ENCODE measurements at regions not wholly inside any gene's neighbourhood (a gene's known extent, or its start where the extent isn't known, plus 50 kb on each side); places are given as distances from the start of the nearest gene placed in this dataset.
"Not testable (repeated sequence)": the region's sequence is repeated elsewhere in the genome, so short reads cannot be mapped to it uniquely, and the experiment has no call there.

DNA sequence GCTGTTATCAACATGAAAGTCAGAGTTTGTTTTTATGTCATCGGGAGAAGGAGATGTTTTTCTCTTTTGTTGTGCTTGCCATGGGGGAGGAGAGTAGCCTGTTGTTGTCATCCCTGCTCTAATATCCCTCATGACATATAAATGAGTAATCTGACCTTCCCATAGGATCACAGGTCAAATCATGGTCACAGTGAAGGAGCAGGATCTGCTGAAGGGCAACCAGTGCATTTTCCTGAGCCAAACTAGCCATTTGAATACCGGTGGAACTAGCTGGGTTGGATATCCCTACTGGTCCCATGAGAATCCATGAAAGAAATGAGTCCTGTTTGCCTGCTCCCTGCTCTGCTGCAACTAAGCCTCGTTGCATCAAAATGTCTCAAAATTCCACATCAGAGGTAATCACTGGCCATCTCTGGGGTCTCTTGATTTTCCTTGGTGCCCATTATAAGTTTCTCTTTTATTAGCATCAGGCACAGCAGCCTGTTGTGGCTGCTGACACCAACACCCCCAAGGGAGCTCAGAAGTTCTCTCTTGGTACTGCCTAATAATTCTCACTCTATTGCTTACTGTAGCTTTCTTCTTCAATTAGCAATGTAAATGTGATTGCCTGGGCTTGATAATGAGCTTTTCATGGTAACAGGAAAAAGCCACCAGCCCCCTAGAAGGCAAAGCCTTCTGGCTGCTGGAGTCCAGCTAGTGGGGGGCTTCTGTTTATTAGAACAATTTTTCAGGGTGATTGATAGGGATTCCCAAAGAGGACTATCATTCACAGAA is 211.4 kb upstream of the ERCC4 start:
- DNase-seq (ENCODE audit: low read depth, low spot score): no peak

DNA sequence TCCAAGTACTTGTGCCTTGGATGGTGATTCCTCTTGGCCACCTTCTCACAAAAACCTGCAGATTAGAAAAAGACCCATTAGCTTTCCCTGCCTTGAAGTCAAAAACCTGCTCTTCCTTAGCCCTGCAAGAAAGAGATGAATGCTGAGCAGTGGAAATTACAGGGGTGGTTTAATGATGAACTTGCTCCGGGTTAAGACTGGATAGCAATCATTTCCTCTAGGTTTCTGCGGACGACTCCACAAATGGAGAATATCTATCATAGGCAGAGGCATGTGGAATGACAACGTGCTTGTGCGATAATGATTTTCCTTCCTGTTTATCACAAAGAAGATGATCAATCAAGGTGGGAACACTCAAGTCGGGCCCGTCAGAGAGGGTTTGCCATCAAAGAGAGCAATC is 201.2 kb upstream of the ERCC4 start:
- no peak for DNase-seq (ENCODE audit: low read depth, low spot score)

DNA sequence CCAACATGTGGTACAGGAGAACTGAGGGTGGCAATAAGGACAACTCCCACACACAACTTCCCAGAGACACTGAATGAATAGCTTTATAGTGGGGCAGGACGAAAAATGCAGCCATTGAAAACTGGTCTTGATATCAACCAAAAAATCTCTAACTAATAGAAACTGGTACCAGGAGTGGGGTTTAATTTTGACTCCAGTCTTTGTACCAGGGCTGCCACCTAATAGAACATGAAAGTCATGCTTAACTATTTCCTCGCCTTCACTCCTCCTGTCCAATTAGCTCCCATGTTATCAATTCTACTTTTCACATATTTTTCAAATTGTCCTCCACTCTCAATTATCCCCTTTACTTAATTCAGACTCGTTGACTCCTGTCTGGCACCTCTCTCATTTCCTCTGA is 192.0 kb upstream of the ERCC4 start:
- DNase-seq (ENCODE audit: low read depth, low spot score): no peak

DNA sequence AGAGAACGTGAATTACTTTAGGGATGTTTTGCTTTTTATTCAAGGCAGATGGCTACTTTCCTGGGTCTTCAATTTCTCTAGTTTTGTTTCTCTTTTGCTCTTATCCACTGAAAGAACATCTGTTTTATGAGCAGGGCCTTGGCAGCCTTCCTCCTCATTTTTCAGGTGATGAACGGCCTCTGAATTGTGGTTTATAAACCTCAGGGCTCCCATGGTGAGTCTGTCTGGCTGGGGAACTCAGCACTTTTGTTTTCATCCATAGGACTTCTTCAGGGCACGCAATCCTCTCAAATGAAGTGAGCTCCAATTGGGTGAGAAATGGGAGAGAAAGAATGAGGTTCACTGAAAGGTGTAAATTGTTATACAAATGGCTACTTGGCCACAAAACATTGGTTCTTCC is 186.4 kb upstream of the ERCC4 start:
- DNase-seq (ENCODE audit: low read depth, low spot score): peak; percentile 4

DNA sequence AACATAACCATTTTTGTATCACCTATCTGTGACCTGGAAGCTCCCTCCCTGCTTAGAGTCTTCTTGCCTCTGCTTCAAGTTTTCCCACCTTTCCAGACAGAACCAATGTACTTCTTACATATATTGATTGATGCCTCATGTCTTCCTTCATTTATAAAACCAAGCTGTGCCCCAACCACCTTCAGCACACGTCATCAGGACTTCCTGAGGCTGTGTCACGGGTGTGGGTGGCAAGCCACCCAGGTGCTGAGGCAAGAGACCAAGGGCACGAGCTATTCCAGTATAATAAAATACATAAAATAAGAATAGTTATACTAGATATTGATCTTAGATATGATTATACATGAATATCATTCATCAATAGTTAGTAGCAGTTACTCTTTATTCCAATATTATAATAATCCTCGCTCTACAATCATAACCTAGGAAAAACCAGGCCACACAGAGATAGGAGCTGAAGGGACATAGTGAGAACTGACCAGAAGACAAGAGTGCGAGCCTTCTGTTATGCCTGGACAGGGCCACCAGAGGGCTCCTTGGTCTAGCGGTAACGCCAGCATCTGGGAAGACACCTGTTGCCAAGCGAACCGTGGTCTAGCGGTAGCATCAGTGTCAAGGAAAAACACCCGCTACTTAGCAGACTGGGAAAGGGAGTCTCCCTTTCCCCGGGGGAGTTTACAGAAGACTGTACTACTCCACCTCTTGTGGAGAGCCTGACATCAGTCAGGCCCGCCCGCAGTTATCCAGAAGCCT is 180.2 kb upstream of the ERCC4 start:
- not testable (repeated sequence) for DNase-seq (ENCODE audit: low read depth, low spot score)

DNA sequence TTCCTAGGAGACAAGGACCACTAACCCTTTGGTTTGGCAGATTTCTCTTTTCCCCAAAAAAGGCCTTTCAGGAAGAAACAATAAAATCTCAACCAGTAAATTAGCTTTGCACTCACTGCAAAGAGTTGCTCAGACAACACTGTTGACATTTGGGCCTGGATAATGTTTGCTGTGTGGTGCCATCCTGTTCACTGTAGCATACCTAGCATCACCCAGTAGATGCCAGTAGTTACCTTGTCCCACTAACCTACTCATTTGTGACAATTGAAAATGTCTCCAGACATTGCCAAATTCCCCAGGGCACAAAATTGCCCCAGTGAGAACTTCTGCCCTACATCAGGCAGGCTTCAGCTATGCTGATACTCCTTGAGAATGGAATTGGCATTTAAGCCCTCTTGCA is 177.0 kb upstream of the ERCC4 start:
- DNase-seq (ENCODE audit: low read depth, low spot score): no peak

DNA sequence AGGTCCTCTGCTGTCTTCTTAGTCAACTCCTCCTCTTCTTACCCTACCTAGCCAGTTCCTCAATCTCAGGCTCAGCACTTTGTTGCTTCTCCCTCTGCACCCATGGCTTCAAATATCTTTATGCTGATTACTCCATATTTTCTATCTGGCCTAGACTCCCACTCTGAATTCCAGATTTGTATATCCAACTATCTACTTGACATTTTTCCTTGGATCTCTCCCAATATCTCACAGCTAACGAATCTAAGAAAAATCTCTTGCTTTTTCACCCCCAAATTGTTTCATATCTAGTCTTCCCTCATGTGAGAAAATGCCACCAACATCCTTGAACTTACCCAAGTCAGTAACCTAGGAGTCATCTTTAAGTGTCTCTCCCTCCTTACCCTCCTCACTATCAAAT is 176.4 kb upstream of the ERCC4 start:
- DNase-seq (ENCODE audit: low read depth, low spot score): no peak

DNA sequence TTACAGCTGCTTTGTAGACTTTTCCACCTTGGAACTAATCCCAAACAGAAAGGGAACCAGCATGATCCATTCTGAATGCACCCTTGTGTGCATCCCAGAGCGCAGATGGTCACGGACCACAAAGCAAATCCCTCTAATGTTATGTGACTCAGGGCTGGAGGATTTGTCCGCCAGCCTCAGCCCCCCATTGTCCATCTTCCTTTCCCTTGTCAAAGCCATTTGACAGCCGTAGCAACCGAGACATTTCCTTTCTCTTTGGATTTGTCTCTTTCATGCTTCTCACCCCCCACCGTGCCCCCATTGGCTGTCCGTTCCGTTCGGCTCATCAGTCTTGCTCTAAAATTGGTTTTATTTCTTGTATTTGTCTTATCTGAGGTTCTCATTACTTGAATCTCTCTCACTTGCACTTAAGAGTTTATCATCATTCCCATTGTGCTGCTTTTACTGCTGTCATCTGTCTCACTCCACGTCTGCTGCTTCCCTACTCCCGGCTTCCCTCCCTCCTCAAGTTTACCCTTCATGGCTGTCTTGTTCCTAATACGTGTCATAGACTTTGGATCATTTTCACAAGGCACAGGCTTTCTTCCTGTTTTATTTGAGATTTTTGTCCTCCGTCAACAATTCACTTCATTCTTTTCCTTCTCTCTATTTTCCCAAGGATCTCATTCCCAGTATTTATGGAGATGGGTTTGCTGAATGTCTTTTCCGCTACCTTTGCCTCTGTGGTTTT is 163.4 kb upstream of the ERCC4 start:
- DNase-seq (ENCODE audit: low read depth, low spot score): no peak

DNA sequence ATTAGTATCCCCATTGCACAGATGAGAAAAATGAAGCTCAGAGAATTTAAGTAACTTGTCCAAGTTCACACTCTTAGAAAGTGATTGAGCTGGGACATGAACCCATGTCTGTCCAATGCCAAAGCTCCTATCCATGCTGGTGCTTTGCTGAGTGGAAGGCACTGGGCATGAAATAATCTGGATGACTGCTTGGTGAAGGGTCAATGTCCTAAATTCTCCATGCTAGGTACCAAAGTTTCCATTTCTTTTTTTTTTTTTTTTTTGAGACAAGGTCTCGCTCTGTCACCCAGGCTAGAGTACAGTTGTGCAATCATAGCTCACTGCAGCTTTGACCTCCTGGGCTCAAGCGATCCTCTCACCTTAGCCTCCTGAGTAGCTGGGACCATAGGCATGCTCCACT is 153.6 kb upstream of the ERCC4 start:
- DNase-seq (ENCODE audit: low read depth, low spot score): no peak

DNA sequence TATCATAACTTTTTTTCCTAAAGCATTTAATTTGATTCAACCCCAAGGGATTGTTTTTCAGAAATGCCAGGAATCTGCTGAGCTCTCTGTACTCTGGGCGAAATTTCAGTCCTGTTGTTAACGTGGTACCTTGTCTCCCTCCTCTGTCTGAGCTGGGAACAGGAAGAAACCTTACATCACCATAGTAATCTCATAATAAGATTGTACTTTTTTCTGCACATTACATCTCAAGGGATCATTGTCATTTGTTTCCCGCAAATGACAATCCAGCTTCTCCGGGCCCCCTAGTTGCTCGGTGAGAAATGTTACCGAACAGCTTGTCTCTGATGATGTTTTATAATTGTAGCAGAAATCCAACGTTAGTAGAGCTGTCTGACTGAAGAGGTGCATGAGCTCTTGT is 152.7 kb upstream of the ERCC4 start:
- peak; percentile 23 for DNase-seq (ENCODE audit: low read depth, low spot score)

DNA sequence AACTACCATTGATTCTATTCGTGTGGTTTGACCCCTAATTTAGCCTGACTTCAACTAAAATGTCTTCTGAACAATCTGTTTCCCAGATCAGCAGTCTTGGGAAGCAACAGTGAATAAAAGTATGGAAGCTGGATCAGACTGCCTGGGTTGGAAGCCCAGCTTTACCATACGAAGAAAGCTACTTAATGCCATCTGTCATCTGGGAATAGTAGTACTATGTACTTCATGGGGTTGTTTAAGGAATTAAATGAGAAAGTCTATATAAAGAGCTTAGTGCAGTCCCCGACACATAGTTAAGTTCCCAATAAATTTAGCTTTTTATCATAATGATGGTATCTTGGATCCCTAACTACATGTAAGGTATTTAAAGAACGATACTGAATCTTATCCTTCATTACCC is 151.5 kb upstream of the ERCC4 start:
- no peak for DNase-seq (ENCODE audit: low read depth, low spot score)

DNA sequence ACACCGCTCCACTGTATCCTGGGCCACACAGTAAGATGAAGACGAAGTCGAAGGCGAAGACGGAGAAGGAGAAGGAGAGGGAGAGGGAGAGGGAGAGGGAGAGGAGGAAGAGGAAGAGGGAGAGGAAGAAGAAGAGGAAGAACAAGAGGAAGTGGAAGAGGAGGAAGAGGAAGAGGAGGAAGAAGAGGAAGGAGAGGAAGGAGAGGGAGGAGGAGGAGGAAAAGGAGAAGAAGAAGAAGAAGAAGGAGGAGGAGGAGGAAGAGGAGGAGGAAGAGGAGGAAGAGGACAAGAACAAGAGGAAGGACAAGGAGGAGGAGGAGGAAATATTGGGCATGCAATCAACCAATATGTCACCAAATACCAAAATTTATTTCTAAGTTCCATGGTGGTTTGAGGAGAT is 149.5 kb upstream of the ERCC4 start:
- no peak for DNase-seq (ENCODE audit: low read depth, low spot score)

DNA sequence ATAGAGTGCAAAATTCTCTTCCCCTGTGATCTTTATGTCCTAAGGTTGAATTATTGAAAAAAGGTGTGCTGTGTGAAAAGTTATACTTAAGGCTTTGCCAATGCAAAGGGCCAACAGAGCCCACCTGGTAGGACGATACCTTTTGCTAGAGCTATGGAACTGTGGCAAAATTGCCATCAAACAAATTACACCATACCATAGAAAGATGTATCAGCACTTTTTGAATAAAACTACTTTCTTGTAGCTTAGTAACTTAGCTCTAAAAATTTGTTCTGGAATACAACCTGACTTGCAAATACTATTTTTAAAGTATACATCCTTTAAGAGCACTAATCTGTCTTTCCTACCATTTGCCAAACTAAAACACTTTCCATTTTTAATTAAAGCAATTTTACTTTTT is 147.2 kb upstream of the ERCC4 start:
- DNase-seq (ENCODE audit: low read depth, low spot score): no peak

DNA sequence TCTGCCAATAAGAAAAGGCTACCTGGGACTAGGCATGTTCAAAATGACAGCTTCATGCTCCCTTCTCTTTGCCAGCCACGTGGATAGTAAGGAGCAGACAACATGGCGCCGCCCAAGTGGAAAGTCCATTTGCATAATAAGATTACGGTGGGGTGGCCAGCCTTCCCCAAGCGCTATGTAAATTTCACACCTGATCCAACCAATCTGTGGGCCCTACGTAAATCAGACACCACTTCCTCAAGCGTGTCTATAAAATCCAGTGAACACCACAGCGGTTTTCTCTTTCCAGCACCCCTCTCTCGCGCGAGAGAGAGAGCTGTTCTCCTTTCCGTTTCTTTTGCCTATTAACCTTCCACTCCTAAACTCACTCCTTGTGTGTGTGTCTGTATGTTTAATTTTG is 140.3 kb upstream of the ERCC4 start:
- DNase-seq (ENCODE audit: low read depth, low spot score): no peak

DNA sequence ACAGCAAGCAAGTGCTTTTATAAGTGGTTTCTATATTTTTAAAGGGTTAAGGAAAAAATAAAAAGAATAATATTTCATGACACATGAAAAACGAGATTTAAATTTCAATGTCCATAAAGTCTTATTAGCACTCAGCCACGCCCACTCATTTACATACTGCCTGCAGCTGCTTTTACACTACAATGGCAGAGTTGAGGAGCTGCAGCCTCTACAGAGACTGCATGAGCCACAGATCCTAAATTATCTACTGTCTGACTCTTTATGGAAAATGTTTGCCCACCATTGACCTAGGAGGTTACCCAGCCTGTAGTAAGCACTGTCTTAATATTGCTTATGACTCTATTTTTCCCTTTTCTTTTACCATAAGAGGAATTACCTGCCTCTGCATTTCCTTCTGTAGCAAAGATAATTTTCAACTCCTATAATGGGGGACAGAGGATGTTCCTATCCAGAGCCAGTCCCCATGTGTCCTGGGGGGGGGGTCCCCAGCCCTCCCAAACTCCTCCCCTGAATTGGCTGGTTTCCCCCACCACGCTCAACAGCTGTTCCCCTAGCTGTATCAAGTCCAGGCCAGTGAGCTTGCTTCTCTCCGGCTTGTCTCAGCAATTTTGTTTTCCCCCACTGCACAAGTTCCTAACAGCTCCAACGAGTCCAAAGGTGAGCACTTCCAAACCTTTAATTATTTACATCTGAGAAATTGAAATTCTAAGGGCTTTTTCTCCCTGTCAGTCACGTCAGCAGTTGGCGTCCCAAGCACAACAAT is 139.4 kb upstream of the ERCC4 start:
- no peak for DNase-seq (ENCODE audit: low read depth, low spot score)

DNA sequence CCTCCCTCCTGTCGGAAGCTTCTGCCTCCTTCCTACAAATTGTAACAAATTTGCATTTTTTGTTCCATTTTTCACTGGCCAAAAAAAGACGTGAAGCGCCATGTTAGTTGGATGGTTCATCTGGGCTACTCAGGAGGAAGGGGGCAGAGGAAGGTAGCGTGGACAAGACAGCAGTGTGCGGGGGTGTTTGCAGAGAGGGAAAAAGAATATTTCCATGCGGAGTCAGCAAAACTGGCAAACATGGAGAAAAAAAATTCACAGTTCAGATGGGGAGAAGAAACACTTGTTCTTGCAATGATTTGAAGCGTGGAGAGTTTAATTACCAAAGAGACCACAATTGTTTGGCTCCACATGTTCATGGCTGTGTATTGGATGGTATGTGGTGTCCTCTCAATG is 138.8 kb upstream of the ERCC4 start:
- DNase-seq (ENCODE audit: low read depth, low spot score): no peak

DNA sequence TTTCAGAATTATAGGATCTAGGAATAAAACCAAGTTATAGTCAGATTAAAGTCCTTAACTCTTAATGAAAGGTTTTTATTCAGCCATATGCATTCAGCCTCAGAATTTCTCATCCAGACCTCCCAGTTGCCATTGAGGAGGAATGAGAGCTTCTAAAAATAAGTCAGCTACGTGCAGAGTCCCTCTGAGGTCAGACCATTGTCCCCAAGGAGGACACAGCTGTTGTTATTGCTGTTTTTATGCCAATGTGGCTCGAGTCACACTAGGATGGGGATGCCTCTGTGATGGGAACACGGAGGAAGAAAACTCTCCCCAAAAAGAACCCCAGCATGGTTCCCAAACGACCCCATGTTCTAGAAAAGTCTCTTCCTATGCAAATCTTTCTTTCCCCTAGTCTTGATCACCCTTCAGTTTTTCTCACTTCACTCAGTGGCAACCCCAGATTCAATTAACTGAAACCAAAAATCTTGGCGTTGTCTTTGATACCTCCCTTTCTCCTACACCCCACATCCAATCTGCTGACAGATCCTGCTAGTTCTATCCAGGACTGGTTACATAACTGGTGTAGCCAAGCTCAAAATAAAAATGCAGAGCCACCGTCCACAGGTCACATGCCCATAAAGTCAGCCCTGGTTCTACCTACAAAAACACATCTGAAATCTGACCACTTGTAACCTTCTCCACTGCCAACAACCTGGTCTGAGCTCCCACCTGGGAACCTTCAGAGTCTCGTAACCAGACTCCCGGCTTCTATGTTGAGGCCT is 138.2 kb upstream of the ERCC4 start:
- DNase-seq (ENCODE audit: low read depth, low spot score): no peak

DNA sequence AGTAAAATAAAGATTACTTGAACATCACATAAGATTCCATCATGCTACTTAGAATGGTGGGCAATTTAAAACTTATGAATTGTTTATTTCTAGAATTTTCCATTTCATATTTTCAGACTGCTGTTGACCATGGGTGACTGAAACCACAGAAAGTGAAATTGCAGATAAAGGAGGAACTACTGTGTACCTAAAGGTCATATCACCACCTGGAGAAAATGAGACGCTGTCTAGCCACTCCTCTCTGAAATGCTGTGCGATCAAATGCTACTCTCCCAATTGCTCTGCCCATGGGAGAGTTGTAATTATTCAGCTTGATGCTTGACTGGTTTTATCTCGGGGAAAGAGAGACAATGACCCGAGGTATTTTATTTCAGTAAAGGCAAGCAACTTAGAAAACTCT is 128.9 kb upstream of the ERCC4 start:
- no peak for DNase-seq (ENCODE audit: low read depth, low spot score)

DNA sequence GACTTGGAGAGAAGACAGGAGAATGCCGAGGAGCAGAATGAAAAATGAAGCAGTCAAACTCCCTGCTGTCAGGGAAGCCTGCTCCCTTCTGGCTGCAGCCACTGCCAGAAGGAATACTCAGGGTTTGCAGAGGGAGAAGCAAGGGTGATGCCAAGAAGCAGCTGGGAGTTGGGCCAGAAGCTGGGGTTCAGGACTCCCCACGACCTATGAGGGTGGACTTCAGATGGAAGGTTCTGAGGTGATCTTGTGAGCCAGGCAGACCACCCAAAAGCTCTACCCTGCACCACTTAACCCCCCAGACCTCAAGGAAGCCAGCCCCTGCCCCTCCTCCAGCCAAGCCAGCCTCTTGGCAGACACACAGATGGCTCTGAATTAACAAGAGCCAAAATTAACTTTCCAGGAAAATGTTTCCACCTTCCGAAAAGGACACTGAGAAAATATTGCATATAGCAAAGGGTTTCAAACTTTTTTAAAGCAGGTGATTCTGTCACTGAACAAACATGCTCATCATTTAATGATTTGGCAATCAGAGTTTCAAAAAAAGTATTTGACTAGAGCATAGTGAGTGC is 126.0 kb upstream of the ERCC4 start:
- DNase-seq (ENCODE audit: low read depth, low spot score): no peak

DNA sequence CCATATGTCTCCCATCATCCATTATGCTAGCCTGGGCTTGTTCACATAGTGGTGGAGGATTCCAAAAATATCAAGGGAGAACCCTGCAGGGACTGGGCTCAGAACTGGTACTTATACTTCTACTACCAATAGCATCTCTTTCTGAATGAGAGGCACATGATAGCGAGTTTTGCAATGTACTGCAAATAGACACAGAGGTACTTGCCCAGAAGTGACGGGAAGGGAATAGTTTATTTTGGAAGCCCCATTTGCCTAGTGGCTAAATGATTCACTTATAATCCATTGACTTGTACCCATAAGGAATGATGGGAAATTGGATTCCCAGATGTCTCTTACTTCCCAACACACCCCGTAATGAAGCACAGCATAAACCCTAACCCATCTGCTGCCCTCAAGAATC is 124.8 kb upstream of the ERCC4 start:
- DNase-seq (ENCODE audit: low read depth, low spot score): peak; percentile 1

DNA sequence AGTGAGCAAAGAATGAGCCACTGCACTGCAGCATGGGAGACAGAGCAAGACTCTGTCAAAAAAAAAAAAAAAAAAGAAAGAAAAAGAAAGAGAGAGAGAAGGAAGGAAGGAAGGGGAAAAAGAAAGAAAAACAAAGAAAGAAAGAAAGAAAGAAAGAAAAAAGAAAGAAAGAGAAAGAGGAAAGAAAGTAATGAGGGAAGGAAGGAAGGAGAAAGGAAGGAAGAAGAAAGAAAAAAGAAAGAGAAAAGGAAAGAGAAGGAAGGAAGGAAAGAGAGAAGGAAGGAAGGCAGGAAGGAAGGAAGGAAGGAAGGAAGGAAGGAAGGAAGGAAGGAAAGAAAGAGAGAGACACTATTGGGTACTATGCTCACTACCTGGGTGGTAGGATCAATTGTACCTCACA is 122.2 kb upstream of the ERCC4 start:
- no peak for DNase-seq (ENCODE audit: low read depth, low spot score)
